Thyroid gland (tissue), 4 donors: ENCODE measurements at regions not wholly inside any gene's neighbourhood (a gene's known extent, or its start where the extent isn't known, plus 50 kb on each side); places are given as distances from the start of the nearest gene placed in this dataset.

Experiments used
- DNase-seq, 2 donors: peaks; one replicate each; pipeline ENCODE4 v3.0.0-alpha.2; 2019
- H3K27ac ChIP-seq, 3 donors: fragments of 200-600 bp; sonication (generic); 1 replicate in 2 of 3; 2 replicates in 1 of 3; pipeline ENCODE4 v1.5.1; 2016 to 2019; ENCODE audit warnings: mild to moderate bottlenecking in 1 of 3, moderate library complexity in 1 of 3
- H3K27me3 ChIP-seq: fragments of 200-600 bp; sonication (generic); one replicate; pipeline ENCODE4 v1.5.1; 2019
- H3K36me3 ChIP-seq, 2 donors: fragments of 200-600 bp; sonication (generic); one replicate each; pipeline ENCODE4 v1.5.1; 2016 to 2019
- H3K4me1 ChIP-seq, 2 donors: fragments of 200-600 bp; sonication (generic); one replicate each; pipeline ENCODE4 v1.5.1; 2017 to 2019
- H3K4me3 ChIP-seq, 3 donors: fragments of 200-600 bp; sonication (generic); replicated peaks in 1 of 3; 1 replicate in 2 of 3; 2 replicates in 1 of 3; pipeline ENCODE4 v1.5.1; 2016; ENCODE audit warnings: mild to moderate bottlenecking in 1 of 3
- H3K9me3 ChIP-seq: fragments of 200-600 bp; sonication (generic); one replicate; pipeline ENCODE4 v1.5.1; 2017
- CTCF ChIP-seq, 6 experiments: fragments of 200-600 bp in 3 of 6; fragments of 450-650 bp in 3 of 6; sonication (generic) in 3 of 6; IDR thresholded peaks; one replicate each; pipeline ENCODE4 v1.5.1; 2016 to 2019; ENCODE audit warnings: antibody characterized with exemption in 6 of 6, mild to moderate bottlenecking in 2 of 6, inconsistent platforms in 1 of 6, moderate library complexity in 1 of 6
- POLR2A ChIP-seq, 2 donors: fragments of 450-650 bp; IDR thresholded peaks; one replicate each; pipeline ENCODE4 v1.6.1; 2017; ENCODE audit warnings: antibody characterized with exemption in 2 of 2, mild to moderate bottlenecking in 2 of 2, moderate library complexity in 1 of 2
- intact Hi-C: fragments of 100-400 bp; cut with DNase I; formaldehyde crosslinking; loops from one replicate; pipeline ENCODE4 v1.15.1; 2023

DNA sequence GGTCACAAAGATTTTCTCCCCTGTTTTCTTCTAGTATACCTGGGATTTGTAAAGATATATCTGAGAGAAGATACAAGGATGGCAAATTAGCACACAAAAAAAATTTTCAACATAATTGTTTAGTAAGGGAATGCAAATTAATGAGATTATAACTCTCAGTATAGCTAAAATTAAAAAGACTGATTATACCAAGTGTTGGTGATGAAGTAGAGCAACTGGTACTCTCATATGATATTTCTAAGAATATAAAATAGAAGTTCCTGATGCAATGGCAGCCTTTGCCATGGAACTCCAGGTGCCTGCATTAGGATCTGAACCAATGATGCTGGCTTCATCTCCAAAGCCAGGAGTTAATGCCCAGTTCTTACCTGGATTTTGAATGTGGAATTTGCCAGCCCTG is 51.4 kb upstream of the KIAA1217 start:
- Histone ChIP-seq H3K9me3 (no peaks in the 10 kb centered on the region), H3K27me3 (no peaks in the 10 kb centered on the region), H3K4me1 (peaks cover 0 to 10% of the 10 kb centered on the region in 2 donors), H3K36me3 (no peaks in the 10 kb centered on the region), H3K4me3 (no peak overlapping the region), H3K27ac (no peak overlapping the region)
- no peak for DNase-seq
- TF ChIP-seq CTCF (IDR thresholded peaks at IDR 0.05) (no peak), POLR2A (IDR thresholded peaks at IDR 0.05) (no peak)
- intact Hi-C loops, result no loop called here
